HG02759 (cell line): ENCODE measurements at regions not wholly inside any gene's neighbourhood (a gene's known extent, or its start where the extent isn't known, plus 50 kb on each side); places are given as distances from the start of the nearest gene placed in this dataset.

Experiments
- ATAC-seq: cut with Tn5 transposase; IDR thresholded peaks from one replicate; pipeline ENCODE4 v1.9.1; 2021; ENCODE audit warnings: mild to moderate bottlenecking, moderate library complexity; ENCODE audit not compliant: unreplicated experiment

GRCh38 chrX:40197071-40197470 is 99.3 kb upstream of the BCOR start:
- ATAC-seq, result no peak

- ATAC-seq, result no peak
These were observed 97.6 kb upstream of the BCOR start for GRCh38 chrX:40195368-40195767.

- ATAC-seq, result no peak
These were observed 94.4 kb upstream of the BCOR start for GRCh38 chrX:40192196-40192595.

GRCh38 chrX:40189637-40190036 is 91.9 kb upstream of the BCOR start:
- no peak for ATAC-seq

GRCh38 chrX:40188573-40189417 is 91.0 kb upstream of the BCOR start:
- no peak for ATAC-seq

GRCh38 chrX:40184968-40185367 is 87.2 kb upstream of the BCOR start:
- no peak for ATAC-seq

GRCh38 chrX:40182615-40183014 is 84.9 kb upstream of the BCOR start:
- ATAC-seq, result no peak

- ATAC-seq, result no peak
These were observed 84.3 kb upstream of the BCOR start for GRCh38 chrX:40182095-40182494.

- ATAC-seq, result no peak
These were observed 81.5 kb upstream of the BCOR start for GRCh38 chrX:40179283-40179682.

- no peak for ATAC-seq
These were observed 80.4 kb upstream of the BCOR start for GRCh38 chrX:40177942-40178715.

- ATAC-seq, result no peak
These were observed 79.7 kb upstream of the BCOR start for GRCh38 chrX:40177489-40177888.

- ATAC-seq, result no peak
These were observed 79.3 kb upstream of the BCOR start for GRCh38 chrX:40177117-40177430.

- peak; percentile 32 for ATAC-seq
These were observed 78.8 kb upstream of the BCOR start for GRCh38 chrX:40176351-40177116.

- ATAC-seq, result peak; percentile 45
These were observed 78.0 kb upstream of the BCOR start for GRCh38 chrX:40175511-40176350.

- ATAC-seq, result peak; percentile 9
These were observed 77.2 kb upstream of the BCOR start for GRCh38 chrX:40174854-40175510.

- peak; percentile 19 for ATAC-seq
These were observed 76.5 kb upstream of the BCOR start for GRCh38 chrX:40174001-40174853.

GRCh38 chrX:40173143-40174000 is 75.6 kb upstream of the BCOR start:
- ATAC-seq, result no peak

GRCh38 chrX:40172401-40173142 is 74.8 kb upstream of the BCOR start:
- no peak for ATAC-seq
